ENCODE measurements at regions not wholly inside any gene's neighbourhood (a gene's known extent, or its start where the extent isn't known, plus 50 kb on each side); places are given as distances from the start of the nearest gene placed in this dataset.
"Not testable (repeated sequence)": the region's sequence is repeated elsewhere in the genome, so short reads cannot be mapped to it uniquely, and the experiment has no call there.

DNA sequence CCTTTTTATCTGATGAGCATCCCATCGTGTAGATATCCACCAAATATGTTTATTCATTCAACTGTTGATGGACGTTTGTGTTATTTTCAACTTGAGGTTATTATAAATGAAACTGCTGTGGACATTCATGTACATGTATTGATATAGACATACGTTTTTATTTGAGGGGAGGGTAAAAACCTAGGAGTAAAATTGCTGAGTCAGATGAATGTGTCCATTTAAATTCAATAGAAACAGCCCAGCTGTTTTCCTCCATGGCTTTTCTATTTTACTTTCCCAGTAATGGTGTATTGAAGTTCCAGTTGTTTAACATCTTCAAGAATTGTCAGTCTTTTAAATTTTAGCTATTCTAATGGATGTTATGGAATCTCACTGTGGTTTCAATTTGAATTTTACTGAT, 348.7 kb upstream of the GALNTL6 start:
- in situ Hi-C loops (cut with HindIII; ENCODE audit: low pct_unique_long_range_greater_than_20kb, low sequenced_read_pairs), result no loop called here
- no peak for DNase-seq (ENCODE audit: low read depth, low spot score)

DNA sequence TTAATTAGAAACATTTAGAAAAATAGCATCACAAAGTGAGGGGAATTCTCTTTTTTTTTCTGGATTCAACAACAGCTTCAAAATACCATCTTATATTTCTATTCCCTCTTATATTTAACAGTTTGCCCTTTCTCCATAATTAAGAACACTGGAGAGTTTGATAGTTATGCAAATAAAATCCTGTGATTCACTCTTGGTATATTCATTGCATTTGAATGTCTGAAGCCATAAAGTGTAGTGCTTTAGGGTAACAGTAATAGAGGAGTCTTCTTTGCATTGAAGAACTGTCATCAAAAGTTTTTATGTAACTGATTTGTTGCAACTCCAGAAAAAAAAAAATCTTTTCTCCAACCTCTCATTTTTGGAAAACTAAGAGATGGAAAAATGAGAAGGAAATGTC, 352.0 kb upstream of the GALNTL6 start:
- in situ Hi-C loops (cut with HindIII; ENCODE audit: low pct_unique_long_range_greater_than_20kb, low sequenced_read_pairs), result no loop called here
- DNase-seq (ENCODE audit: low read depth, low spot score), result no peak

DNA sequence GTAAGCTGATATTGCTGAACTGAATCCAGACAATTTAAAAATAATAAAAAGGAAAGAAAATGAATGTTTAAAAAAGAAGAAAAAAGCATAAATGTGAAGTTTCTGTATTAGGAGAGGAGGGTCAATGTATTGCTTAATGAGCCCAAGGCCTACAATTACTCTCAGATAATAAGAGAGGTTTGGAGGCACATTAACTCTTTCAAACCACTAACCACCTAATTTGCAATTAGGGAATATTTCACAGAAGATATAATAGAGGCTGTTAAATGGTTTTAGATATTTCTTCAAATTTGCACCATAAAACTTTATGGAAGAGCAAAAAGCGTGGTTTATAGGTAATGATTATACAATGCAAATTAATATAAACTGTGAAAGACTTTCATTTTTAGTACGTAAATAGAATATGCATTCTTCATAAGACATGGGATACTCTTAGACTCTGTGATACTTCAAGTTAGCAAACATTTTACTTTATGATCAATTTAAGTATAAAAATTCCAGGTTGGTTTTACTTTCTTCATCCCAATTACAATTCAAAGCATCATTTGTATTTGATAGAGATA, 364.2 kb upstream of the GALNTL6 start:
- in situ Hi-C loops (cut with HindIII; ENCODE audit: low pct_unique_long_range_greater_than_20kb, low sequenced_read_pairs), result no loop called here

DNA sequence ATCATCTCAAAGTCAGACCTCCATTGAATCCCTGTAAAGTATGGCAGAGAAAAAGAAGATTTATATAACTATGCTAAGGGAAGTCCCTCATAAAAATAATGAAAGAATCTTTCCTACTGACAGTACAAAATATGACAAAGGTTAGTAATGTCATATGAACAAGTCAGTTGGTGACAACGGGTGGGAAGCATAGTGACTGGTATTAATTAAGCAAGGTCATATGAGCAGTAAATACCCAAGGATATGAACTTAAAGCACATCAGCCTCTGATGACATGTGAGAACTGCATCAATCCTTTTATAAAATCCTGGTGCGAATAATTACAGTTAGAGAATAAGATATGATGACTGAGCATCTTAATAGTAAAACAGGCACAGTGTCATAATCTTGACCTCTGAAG, 364.8 kb upstream of the GALNTL6 start:
- in situ Hi-C loops (cut with HindIII; ENCODE audit: low pct_unique_long_range_greater_than_20kb, low sequenced_read_pairs), result no loop called here
- DNase-seq (ENCODE audit: low read depth, low spot score), result no peak

More for the DNA sequence above, 364.2 kb upstream of the GALNTL6 start:
- DNase-seq (ENCODE audit: low read depth, low spot score), result no peak

DNA sequence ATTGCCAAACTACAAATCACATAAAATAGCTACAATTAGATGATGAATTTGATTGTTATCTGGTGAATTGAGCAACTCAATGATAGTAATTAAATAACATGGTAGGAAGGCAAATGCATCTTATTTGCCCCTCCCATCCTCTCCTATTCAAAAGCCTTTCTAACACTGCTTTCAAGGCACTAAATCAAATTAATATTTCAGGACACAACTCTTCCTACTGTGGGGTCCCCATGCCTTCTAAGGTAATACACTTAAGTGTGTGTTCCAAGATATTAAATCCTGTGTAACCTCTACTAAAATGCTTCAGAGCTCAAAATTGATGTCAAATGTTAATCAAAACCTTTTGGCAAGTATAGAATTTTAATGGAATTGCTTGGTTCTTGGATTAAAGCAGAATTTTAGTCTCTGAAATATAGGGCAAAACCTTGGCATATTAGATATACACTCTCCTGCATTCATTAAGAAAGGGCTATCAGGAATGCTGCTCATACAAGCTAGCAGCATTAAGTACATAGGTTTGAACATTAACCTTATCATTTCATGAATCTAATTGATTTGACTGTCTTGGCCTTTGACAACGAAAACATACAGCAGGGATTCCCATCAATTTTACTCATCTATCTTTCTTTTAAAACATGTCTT, 371.8 kb upstream of the GALNTL6 start:
- no peak for DNase-seq (ENCODE audit: low read depth, low spot score)

DNA sequence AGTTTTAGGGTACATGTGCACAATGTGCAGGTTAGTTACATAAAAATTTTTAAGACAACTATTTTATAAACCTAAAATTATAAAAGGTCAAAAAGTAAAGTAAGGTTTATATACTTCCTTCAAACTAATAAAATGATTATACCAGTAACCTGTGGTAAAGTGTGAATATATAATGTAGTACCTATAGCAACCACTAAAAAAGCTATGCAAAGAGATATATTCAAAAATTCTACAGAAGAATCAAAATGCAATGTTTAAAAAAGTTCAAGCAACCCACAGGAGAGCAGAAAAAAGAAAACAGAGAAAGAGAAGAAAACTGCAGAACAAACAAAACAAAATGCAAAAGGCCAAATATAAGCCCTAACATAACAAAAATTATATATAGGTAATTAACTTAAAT, 379.5 kb upstream of the GALNTL6 start:
- DNase-seq (ENCODE audit: low read depth, low spot score), result no peak
- in situ Hi-C loops (cut with HindIII; ENCODE audit: low pct_unique_long_range_greater_than_20kb, low sequenced_read_pairs), result no loop called here

More for the DNA sequence above, 371.8 kb upstream of the GALNTL6 start:
- in situ Hi-C loops (cut with HindIII; ENCODE audit: low pct_unique_long_range_greater_than_20kb, low sequenced_read_pairs), result no loop called here

DNA sequence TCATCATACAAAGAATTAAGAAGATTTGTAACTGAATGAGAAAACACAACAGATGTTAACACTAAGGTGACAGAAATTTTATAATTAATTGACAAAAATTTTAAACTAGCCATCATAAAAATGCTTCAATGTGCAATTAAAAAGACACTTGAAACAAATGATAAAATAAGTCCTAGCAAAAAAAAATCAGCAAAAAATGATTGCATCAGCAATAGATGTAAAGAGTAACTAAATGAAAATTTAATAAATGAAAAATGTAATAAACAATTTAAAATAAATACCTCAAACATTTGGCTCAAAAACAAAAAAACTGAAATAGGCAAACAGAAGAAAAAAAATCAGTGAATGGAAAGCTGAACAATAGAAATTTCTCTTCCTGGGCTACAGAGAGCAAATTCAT, 380.7 kb upstream of the GALNTL6 start:
- no peak for DNase-seq (ENCODE audit: low read depth, low spot score)
- in situ Hi-C loops (cut with HindIII; ENCODE audit: low pct_unique_long_range_greater_than_20kb, low sequenced_read_pairs), result no loop called here

DNA sequence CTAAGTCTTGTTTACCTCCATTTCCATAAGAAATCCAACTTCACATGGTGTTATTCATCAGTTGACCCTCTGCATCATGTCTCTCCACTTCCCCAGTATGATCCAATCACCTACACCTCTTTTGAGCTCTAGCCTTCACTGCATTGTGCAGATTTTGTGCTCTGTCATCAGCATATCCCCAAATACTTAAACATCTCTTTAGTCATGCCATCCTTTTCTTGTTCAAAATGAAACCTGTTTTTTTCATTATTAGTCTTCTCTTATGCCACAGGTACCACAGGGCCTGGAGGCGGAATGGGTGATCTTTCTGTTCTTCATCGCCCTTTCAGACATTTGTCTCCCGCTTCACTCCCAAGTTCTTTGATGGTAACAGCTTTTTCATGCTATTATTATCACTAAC, 382.7 kb upstream of the GALNTL6 start:
- in situ Hi-C loops (cut with HindIII; ENCODE audit: low pct_unique_long_range_greater_than_20kb, low sequenced_read_pairs), result no loop called here

DNA sequence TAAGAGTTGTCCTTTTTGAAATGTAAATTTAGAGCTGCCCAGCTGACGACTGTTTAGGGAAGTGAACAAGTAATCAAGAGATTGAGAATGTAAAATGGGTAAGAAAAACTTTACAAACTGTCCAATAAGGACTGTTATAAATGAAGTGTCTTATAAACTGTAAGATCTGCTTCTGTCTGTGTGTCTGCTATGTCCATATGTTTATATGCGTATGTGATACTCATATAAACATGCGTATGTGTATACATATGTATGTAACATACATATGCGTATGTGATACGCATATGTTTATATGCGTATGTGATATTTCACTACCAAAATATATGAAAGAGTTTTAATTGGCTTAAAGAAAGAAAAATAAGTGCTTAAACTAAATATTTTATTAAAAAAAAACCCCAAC, 416.0 kb upstream of the GALNTL6 start:
- in situ Hi-C loops (cut with HindIII; ENCODE audit: low pct_unique_long_range_greater_than_20kb, low sequenced_read_pairs), result no loop called here
- DNase-seq (ENCODE audit: low read depth, low spot score), result no peak

More for the DNA sequence above, 382.7 kb upstream of the GALNTL6 start:
- no peak for DNase-seq (ENCODE audit: low read depth, low spot score)

DNA sequence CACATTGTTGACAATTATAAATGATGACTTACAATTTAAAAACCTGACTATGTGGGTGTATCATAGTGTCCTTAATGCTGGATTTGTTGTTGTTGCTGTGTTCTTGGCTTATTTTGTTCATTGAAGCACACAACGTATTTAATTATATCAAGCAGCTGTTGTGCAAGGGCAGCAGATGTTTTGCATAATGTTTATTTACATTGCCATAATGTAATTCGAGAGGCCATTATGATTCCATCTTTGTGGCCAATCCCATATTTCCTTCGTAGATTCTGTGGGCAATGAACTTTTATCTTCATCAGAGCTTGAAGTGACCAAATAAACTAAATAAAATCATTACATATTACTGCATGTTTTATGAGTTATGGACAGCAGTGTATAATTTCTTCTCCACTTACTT, 422.6 kb upstream of the GALNTL6 start:
- DNase-seq (ENCODE audit: low read depth, low spot score), result no peak
- in situ Hi-C loops (cut with HindIII; ENCODE audit: low pct_unique_long_range_greater_than_20kb, low sequenced_read_pairs), result no loop called here

DNA sequence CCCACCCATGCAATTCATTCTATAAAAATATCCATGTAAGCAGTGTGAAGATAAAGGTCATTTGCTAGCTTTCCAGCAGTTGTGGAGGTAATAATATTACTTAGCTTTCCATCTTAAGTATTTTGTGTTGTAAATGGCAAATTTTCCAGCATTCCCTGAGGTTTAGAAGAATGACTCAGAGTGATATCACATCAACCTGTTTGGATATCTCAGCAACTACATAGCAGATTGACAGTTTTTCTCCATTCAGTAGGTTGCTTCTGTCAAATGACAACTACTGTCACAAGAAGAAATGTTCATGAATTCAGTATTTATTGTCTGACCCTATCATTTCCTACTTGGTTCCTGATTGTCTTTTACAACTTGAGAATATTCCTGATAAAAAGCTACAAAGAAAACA, 434.9 kb upstream of the GALNTL6 start:
- DNase-seq (ENCODE audit: low read depth, low spot score), result no peak
- in situ Hi-C loops (cut with HindIII; ENCODE audit: low pct_unique_long_range_greater_than_20kb, low sequenced_read_pairs), result no loop called here

DNA sequence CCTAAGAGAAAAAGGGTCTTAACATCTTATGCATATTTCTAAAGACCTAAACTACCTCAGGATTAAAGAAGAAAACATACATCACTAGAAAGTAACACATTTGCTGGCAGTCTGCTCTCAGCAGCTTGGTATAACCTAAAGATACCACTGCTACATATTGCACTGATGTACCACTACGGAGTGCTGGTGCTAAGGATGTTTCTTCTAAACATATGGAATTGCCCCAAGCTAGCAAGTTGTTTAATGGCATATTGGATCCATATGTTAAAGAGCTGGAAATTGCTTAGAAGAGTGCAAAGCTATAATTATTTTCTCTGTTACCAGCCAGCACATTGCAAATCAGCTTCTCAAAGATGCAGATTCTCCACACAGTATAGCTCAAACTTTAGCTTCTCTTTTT, 436.5 kb upstream of the GALNTL6 start:
- in situ Hi-C loops (cut with HindIII; ENCODE audit: low pct_unique_long_range_greater_than_20kb, low sequenced_read_pairs), result no loop called here

DNA sequence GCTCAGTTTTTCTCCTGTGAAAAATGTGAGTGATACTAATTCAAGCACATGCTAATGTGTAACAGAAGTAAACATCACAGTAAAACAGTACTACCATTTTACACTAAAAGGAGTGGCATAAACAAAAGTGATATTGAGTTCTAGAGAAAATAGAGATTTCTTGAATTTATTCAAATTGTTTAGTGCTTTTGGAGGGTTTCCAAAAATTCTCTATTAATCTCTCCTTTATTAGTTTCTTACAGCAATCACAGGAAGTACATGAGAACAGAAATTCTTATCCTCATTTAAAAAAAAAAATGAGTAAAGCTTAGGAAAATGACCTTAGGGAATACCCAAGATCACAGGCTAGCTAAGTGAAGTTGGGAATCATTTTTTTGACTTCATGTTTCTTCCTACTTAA, 459.7 kb upstream of the GALNTL6 start:
- DNase-seq (ENCODE audit: low read depth, low spot score), result no peak
- in situ Hi-C loops (cut with HindIII; ENCODE audit: low pct_unique_long_range_greater_than_20kb, low sequenced_read_pairs), result no loop called here

More for the DNA sequence above, 436.5 kb upstream of the GALNTL6 start:
- no peak for DNase-seq (ENCODE audit: low read depth, low spot score)

DNA sequence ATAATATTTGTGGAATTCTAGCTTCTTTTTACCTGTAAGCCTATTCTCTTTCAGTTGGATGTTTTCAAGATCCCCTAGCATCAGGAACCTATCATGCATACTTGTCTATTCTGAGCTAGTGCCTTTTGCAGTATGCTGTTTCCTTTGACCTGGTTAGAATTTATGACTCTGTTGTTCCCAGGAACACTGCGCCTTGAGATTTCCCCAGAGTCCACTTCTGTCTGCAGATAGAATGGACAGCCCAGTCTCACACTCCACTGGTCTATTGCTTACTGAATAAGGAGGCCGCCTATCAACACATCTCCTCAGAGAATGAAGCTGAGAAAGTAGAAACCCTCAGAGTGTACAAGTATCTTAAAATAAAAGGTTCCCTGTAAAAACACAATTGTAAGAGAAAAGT, 465.1 kb upstream of the GALNTL6 start:
- in situ Hi-C loops (cut with HindIII; ENCODE audit: low pct_unique_long_range_greater_than_20kb, low sequenced_read_pairs), result no loop called here
- DNase-seq (ENCODE audit: low read depth, low spot score), result no peak

DNA sequence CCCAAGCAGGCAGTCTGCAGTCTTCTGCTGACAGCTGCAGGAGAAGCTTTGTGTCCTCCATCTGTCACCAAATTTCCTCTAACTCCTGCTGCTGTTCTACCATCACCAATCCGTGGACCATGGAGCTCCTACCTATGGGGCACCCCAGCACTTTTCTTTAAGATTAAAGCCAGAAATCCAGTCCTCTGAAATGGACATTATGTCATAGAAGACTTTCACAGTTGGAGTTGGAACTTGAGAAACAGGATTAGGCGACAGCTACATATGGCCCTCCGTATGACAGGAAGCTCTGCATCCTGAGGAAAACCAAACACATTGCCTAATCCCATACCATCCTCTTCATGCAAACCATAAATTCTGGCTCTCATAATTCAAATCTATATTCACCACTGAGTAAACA, 470.6 kb upstream of the GALNTL6 start:
- no peak for DNase-seq (ENCODE audit: low read depth, low spot score)
- in situ Hi-C loops (cut with HindIII; ENCODE audit: low pct_unique_long_range_greater_than_20kb, low sequenced_read_pairs), result no loop called here

DNA sequence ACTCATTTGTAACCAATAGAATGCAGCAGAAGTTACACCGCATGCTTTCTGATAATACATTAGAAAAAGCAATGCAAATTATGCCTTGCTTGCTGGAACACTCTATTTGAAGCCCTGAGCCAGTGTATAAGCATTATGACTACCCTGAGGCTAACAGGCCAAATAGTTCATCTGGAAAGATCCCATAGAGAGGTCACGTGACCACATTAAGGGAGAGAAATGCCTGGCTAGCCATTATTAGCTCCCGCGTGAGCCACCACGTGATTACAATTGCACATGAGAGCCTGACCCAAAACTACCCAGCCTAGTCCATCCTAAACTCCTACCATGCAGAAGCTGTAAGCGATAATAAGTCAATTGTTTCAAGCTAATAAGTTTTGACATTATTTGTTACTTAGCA, 472.9 kb upstream of the GALNTL6 start:
- in situ Hi-C loops (cut with HindIII; ENCODE audit: low pct_unique_long_range_greater_than_20kb, low sequenced_read_pairs), result no loop called here
- DNase-seq (ENCODE audit: low read depth, low spot score), result peak; percentile 16

DNA sequence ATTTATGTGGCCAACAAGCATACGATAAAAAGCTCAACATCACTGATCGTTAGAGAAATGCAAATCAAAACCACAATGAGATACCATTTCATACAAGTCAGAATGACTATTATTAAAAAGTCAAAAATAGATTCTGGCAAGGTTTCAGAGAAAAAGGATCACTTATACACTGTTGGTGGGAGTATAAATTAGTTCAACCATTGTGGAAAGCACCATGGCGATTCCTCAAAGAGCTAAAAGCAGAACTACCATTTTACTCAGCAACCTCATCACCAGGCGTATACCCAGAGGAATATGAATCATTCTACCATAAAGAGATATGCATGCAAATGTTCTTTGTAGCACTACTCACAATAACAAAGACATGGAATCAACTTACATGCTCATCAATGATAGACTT, 478.7 kb upstream of the GALNTL6 start:
- in situ Hi-C loops (cut with HindIII; ENCODE audit: low pct_unique_long_range_greater_than_20kb, low sequenced_read_pairs), result no loop called here
- no peak for DNase-seq (ENCODE audit: low read depth, low spot score)

DNA sequence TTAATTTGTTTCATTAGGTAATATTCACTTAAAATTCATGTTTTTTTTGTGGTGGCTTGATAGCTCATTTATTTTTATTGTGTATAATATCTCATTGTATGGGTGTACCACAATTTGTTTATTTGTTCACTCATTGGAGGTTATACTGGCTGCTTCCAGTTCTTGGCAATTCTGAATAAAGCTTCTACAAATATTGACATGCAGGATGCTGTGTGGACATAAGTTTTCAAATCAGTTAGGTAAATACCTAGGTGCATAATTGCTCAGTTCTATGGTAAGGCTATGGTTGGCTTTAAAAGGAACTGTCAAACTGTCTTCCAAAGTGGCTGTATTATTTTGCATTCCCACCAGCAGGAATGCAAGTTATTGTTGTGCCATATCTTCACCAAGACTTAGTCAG, 504.5 kb upstream of the GALNTL6 start:
- in situ Hi-C loops (cut with HindIII; ENCODE audit: low pct_unique_long_range_greater_than_20kb, low sequenced_read_pairs), result no loop called here

DNA sequence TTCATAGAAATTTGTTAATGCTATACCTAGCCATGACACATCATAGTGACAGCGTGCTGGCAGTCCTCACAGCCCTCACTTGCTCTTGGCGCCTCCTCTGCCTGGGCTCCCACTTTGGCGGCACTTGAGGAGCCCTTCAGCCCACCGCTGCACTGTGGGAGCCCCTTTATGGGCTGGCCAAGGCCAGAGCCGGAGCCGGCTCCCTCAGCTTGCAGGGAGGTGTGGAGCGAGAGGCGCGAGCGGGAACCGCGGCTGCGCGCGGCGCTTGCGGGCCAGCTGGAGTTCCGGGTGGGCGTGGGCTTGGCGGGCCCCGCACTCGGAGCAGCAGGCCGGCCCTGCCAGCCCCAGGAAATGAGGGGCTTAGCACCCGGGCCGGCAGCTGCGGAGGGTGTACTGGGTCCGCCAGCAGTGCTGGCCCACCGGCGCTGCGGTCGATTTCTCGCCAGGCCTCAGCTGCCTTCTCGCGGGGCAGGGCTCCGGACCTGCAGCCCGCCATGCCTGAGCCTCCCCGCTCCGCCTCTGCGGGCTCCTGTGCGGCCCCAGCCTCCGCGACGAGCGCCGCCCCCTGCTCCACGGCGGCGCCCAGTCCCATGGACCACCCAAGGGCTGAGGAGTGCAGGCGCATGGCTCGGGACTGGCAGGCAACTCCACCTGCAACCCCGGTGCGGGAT, 515.0 kb upstream of the GALNTL6 start:
- in situ Hi-C loops (cut with HindIII; ENCODE audit: low pct_unique_long_range_greater_than_20kb, low sequenced_read_pairs); DNase-seq (ENCODE audit: low read depth, low spot score): not testable (repeated sequence)

More for the DNA sequence above, 504.5 kb upstream of the GALNTL6 start:
- no peak for DNase-seq (ENCODE audit: low read depth, low spot score)

All from SK-MEL-5 (cell line).